ENCODE measurements at regions not wholly inside any gene's neighbourhood (a gene's known extent, or its start where the extent isn't known, plus 50 kb on each side); places are given as distances from the start of the nearest gene placed in this dataset.

DNA sequence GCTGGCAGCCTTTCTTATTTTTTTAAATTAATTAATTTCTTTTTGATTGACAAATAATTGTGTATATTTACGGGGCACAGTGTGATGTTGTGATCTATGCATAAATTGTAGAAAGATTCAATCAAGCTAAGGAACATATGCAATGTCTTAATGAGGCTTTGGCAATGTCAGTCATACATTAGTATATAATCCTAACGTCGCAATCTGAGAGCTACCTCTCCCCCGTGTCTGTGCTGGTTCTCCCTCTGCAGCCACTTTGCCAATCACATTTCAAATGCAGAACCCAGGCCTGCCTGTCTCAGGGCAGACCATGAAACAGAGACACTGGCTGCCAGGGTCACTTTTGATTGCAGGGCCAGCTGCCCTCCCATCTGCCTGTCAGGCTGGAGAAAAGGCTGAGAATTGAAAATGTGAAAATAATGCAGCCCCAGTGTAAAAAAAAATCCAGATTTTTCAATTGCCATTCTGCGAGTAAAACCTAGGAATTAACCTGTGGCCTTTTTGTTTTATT, 56.3 kb downstream of the SLC24A2 start:
- TF ChIP-seq, protein P1, sequence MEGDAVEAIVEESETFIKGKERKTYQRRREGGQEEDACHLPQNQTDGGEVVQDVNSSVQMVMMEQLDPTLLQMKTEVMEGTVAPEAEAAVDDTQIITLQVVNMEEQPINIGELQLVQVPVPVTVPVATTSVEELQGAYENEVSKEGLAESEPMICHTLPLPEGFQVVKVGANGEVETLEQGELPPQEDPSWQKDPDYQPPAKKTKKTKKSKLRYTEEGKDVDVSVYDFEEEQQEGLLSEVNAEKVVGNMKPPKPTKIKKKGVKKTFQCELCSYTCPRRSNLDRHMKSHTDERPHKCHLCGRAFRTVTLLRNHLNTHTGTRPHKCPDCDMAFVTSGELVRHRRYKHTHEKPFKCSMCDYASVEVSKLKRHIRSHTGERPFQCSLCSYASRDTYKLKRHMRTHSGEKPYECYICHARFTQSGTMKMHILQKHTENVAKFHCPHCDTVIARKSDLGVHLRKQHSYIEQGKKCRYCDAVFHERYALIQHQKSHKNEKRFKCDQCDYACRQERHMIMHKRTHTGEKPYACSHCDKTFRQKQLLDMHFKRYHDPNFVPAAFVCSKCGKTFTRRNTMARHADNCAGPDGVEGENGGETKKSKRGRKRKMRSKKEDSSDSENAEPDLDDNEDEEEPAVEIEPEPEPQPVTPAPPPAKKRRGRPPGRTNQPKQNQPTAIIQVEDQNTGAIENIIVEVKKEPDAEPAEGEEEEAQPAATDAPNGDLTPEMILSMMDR (IDR thresholded peaks at IDR 0.05), result no peak
- intact Hi-C loops (cut with DNase I), result no loop called here
- Histone ChIP-seq H3K27ac (no peak overlapping the region), H3K27me3 (no peaks in the 10 kb centered on the region), H3K9me3 (no peaks in the 10 kb centered on the region), H3K4me3 (no peak overlapping the region), H3K36me3 (no peaks in the 10 kb centered on the region), H3K4me1 (no peaks in the 10 kb centered on the region)
- no peak for DNase-seq (ENCODE audit: low spot score in 2 of 2)

DNA sequence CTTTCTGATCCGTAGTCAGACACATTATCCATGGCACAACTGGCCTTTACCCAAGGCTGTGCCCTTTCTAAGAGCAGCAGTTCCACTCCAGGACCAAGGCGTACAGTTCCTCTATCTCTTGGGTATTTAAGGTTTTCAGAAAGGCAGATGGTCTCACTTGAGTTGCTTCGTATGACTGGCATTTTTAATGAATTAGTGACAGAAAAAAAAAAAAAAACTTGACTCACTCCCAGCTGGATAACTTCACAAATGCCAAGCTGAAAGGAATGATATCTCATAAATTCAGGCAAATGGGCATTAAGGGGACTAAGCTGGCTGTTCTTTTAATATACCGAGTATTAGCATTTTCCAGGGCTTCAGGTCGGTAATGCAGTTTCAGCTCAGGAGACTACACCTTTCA, 60.7 kb downstream of the SLC24A2 start:
- intact Hi-C loops (cut with DNase I), result no loop called here
- Histone ChIP-seq H3K9me3 (no peaks in the 10 kb centered on the region), H3K36me3 (no peaks in the 10 kb centered on the region), H3K4me1 (no peaks in the 10 kb centered on the region), H3K27me3 (no peaks in the 10 kb centered on the region), H3K4me3 (no peak overlapping the region), H3K27ac (no peak overlapping the region)
- TF ChIP-seq, protein P1 (IDR thresholded peaks at IDR 0.05), result no peak
- DNase-seq (ENCODE audit: low spot score in 2 of 2), result no peak

DNA sequence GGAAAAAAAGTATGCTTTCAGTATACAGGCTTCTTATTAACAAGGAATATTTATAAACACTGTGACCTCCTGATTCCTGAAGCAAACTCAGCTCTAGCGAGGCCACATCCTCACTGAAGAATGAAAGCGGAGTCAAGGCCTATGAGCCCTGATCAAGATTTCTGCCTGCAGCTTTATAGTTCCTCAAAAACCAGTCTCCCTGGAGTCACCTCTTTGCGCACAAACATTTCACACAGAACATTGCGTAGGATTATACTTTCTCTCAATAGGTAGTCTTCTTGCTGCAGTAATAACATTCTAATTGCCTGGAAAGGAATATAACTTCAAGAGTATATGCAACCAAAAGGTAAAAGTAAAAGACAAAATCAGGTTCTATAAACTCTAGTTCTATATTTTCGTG, 62.9 kb downstream of the SLC24A2 start:
- TF ChIP-seq, protein P1 (IDR thresholded peaks at IDR 0.05), result no peak

DNA sequence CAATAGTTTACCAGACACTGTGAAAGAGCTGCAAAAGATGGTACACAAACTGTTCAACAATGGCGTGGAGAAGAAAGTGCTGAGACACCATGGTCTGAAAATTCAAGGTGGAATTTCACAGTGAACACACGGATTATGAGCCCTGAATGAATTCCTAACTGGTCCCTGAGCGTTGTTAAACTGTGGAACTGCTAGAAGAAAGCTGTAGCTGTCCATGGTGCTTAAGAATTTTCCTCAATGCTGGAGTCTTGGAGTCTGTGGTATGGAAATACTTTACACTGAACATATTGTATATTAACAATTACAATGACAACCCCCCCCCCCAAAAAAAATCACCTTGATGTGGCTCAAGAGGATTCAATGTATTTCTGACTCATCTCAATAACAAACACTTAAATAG, 68.5 kb downstream of the SLC24A2 start:
- no peaks in the 10 kb centered on the region for H3K9me3 ChIP-seq
- no peaks in the 10 kb centered on the region for H3K4me1 ChIP-seq
- TF ChIP-seq, protein P1 (IDR thresholded peaks at IDR 0.05), result no peak
- no peak overlapping the region for H3K4me3 ChIP-seq
- intact Hi-C loops (cut with DNase I), result no loop called here
- no peak for DNase-seq (ENCODE audit: low spot score in 2 of 2)
- H3K36me3 ChIP-seq, result no peaks in the 10 kb centered on the region
- H3K27ac ChIP-seq, result no peak overlapping the region
- H3K27me3 ChIP-seq, result no peaks in the 10 kb centered on the region

More for the DNA sequence above, 62.9 kb downstream of the SLC24A2 start:
- Histone ChIP-seq H3K4me3 (no peak overlapping the region), H3K27ac (no peak overlapping the region), H3K27me3 (no peaks in the 10 kb centered on the region), H3K9me3 (no peaks in the 10 kb centered on the region), H3K36me3 (no peaks in the 10 kb centered on the region), H3K4me1 (no peaks in the 10 kb centered on the region)
- intact Hi-C loops (cut with DNase I), result no loop called here
- no peak for DNase-seq (ENCODE audit: low spot score in 2 of 2)

DNA sequence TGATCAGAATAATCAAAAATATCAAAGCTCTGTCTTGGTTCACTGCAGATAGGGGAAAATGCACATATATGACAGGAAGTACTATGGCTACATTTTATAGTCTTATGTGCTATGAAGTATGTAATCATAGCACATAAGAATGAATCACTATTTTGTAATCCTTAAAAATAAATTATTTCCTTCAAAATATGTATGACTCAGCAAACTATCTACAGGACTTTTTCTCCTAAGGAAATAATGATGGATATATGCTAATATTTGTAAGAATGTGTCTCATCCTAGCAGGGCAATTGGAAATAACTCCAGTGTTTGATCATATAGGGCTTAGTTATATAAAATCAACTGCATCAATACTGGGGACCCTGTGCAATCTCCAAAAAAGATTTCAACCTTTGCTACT, 85.1 kb downstream of the SLC24A2 start:
- no peak overlapping the region for H3K27ac ChIP-seq
- H3K4me3 ChIP-seq, result no peak overlapping the region
- TF ChIP-seq, protein P1 (IDR thresholded peaks at IDR 0.05), result no peak
- no peaks in the 10 kb centered on the region for H3K27me3 ChIP-seq
- intact Hi-C loops (cut with DNase I), result no loop called here
- no peak for DNase-seq (ENCODE audit: low spot score in 2 of 2)
- H3K36me3 ChIP-seq, result no peaks in the 10 kb centered on the region
- H3K9me3 ChIP-seq, result no peaks in the 10 kb centered on the region
- no peaks in the 10 kb centered on the region for H3K4me1 ChIP-seq

DNA sequence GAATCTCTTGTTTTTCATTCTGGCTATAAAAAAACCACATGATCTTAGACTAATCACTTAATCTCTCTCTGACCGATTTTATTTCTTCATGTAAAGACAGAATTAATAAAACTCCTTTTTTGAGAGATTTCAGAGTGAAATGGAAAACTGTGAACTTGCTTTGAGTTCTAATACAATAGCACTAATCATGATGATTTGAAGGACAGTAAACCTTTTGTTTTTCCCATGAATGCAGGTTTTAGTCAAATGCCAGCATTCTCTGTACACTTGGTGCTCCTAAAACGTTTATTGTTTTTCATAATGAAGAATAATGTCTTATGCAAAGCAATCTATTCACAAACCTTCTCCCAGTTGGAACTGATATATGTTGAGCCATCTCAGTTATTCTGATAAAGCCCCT, 86.8 kb downstream of the SLC24A2 start:
- Histone ChIP-seq H3K4me1 (no peaks in the 10 kb centered on the region), H3K36me3 (no peaks in the 10 kb centered on the region), H3K27ac (no peak overlapping the region), H3K4me3 (no peak overlapping the region), H3K9me3 (no peaks in the 10 kb centered on the region), H3K27me3 (no peaks in the 10 kb centered on the region)
- TF ChIP-seq, protein P1 (IDR thresholded peaks at IDR 0.05), result no peak
- no peak for DNase-seq (ENCODE audit: low spot score in 2 of 2)
- intact Hi-C loops (cut with DNase I), result no loop called here
